ENCODE measurements at regions not wholly inside any gene's neighbourhood (a gene's known extent, or its start where the extent isn't known, plus 50 kb on each side); places are given as distances from the start of the nearest gene placed in this dataset.

DNA sequence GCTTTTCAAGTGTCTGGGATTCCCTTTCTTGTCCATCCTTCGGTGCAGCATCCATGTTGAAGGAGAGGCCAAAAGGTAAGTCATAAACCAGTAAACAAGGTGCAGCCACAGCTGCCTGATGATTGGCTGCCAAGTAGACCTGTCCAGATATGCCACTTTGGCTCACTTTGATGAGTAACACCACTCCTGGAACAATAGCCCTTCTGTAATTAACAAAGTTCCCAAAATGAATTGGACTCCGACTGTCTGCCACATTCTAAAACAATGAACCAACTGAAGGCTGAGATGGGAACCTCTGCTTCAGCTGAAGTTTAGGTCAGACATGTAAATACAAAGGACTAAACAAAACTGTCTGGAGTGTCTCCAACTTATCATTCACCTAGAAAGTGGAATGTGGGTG, 82.2 kb upstream of the LGALSL start:
- DNase-seq (ENCODE audit: low spot score) = no peak

DNA sequence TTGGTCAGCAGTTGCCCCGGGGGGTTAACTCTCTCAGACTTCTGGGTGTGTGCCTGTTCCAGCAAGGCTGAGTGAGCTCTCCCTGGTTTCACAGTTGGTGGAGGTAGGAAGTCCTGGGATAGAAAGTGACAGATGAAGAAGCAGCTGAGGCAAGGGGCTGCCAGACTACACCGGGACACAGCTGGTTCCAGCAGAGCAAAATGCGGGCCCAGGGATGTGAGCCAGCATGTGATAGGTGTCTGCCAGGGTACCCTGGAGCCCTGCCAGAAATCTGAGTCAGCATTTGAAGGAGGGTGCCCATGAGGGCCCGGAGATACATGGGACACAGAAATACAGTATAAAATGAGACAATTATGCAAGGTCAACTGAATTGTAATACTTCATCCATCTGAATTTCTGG, 79.3 kb upstream of the LGALSL start:
- DNase-seq (ENCODE audit: low spot score) = no peak

DNA sequence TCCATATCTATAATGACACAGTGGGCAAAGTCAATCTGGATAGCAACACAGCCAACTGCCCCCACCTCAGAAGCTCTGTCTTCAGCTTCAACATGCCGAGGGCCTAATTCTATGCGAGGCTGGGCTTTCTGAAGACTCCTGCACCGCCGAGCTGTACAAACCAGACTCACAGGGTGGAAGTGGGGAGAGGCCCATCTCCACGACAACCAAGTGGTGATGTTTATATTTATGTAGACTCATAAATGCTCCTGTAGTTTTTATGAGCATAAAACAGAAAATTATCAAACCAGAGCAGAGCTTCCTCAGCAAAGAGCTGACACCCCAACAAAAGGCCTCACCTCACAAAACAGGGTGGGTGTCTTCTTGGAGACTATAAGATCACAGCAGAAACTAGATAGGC, 77.0 kb upstream of the LGALSL start:
- DNase-seq (ENCODE audit: low spot score) = no peak

- DNase-seq (ENCODE audit: low spot score) = no peak
These were observed 74.8 kb upstream of the LGALSL start for GRCh38 chr2:64379186-64379585.

GRCh38 chr2:64380853-64381527, 73.0 kb upstream of the LGALSL start:
- DNase-seq (ENCODE audit: low spot score) = no peak

DNA sequence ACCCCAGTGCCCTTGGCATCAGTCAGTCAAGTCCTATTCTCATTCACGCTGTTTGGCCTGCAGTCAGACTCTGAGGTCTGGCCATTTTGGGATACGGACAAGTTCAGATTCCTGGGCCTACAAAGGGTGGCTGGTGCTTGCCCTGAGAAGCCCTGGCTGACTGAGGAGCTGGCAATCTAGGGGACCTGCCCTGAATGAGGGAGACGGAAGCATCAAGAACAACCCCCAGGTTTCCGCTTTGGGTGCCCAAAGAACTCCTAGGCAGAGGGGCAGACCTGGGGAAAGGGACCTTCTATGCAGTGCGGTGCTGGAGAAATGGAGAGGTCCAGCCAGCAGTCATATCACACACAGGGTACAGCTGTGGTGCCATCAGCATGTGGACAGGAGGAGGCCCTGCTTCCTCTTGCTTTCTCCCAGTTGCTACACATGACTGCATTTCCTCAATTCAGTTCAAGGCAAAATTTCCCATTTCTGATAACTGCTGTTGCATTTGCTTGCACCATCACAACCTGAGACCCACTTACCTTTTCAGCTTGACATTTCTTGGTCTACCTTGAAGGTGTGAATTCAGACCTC, 70.9 kb upstream of the LGALSL start:
- no peak for DNase-seq (ENCODE audit: low spot score)

DNA sequence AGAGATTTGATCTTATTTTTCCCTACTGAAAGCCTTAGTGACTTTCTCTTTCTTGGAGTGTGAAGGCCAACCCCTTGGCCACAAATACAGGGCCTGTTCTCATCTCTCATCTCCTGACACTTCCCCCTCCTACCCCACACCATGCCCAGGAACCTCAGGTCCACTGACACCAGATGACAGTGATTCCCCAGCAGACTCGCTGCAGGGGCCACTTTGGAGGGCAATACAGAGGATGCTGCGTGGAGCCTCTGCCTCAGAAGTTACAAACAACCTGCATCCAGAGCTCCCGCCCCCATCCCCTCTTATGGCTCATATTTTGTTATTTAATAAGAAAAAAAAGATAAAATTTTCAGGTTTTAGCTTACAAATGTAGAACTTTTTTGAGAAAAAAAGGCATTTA, 70.1 kb upstream of the LGALSL start:
- no peak for DNase-seq (ENCODE audit: low spot score)

GRCh38 chr2:64386676-64387075, 67.3 kb upstream of the LGALSL start:
- DNase-seq (ENCODE audit: low spot score) = no peak

GRCh38 chr2:64390586-64390985, 63.4 kb upstream of the LGALSL start:
- DNase-seq (ENCODE audit: low spot score) = no peak

GRCh38 chr2:64391424-64391823, 62.5 kb upstream of the LGALSL start:
- no peak for DNase-seq (ENCODE audit: low spot score)

- DNase-seq (ENCODE audit: low spot score) = no peak
These were observed 62.0 kb upstream of the LGALSL start for GRCh38 chr2:64391940-64392339.

DNA sequence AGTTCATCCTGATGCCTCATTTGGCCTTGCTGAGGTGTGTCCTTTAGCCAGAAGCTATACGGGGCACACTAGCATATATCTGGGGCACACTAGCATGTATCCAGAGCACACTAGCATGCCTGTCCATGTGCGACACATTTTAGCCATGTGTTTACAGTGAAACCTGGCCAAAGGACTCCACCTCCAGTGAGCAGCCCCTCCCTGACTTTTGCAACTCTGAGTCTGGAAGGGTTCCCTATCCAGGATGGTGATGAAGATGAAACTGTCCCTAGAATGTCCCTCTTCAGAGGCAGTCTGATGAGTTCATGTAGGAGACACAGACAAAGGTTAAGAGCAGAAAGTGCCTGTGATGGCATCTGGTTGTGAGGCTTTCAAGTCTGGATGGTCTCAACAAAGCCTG, 61.4 kb upstream of the LGALSL start:
- no peak for DNase-seq (ENCODE audit: low spot score)

DNA sequence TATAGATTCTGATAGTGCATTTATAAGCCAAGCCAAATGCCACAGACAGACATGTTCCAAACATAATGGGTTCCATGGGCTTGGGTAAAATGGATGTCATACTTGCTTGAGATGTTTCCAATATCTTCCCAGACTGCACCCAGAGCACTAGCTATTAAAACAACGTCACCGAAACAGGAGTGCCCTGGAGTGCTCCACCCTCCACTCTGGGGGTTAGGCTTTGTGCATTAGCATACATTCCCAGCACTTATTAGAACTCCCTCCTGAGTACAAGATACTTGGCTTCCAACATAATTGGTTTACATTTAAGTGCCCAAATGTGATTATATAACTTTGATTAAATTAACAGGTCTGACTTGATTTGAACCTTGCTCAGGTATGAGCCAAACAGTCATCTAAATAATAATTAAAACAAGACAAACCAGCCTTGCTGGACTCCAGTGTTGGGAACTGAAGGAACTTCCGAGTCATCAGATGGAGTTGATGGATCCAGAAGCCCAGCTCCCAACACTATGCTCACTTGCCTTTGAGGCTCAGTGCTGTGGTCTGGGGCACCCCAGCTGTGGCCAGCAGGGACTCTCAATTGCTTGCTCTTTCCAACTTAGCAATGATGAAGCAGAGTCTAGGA, 60.5 kb upstream of the LGALSL start:
- DNase-seq (ENCODE audit: low spot score) = no peak

DNA sequence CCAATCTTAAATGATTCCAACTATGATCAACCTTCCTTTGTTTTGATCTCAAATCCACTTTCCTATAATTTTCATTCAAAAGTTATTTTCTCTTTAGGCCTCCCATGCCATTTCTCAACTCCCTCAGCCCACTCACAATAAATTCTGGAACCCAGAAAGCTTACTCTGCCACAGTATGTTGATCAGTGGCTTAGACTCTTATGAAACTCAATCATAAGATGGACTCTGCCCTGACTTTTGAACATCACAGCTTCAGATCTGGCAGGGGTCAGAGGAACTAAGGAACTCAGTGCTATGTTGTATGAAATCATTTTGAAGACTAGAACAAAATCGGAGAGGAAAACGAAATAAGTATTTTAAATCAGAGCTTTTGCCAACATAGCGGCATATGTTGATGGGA, 59.8 kb upstream of the LGALSL start:
- no peak for DNase-seq (ENCODE audit: low spot score)

- no peak for DNase-seq (ENCODE audit: low spot score)
These were observed 58.0 kb upstream of the LGALSL start for GRCh38 chr2:64396001-64396400.

DNA sequence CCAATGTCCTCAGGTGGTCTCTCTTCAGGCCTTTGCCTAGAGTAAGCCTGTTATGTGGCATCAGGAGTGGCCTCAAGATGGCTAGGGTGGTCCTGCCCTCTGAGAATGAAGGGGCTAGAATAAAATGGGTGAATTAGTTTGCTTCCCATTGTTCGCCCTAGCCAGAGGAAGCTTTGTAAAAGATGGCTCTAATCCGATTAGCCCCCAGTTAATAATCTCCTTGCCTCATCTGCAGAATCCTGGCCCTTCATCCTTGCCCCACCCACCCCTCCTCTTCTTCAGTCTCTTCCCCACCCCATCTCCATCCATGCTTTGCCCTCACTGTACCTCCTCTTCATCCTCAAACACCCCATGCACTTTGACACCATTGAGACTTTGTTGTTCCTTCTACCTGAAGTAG, 57.4 kb upstream of the LGALSL start:
- DNase-seq (ENCODE audit: low spot score) = no peak

- no peak for DNase-seq (ENCODE audit: low spot score)
These were observed 55.3 kb upstream of the LGALSL start for GRCh38 chr2:64398516-64399129.

GRCh38 chr2:64399521-64399920, 54.4 kb upstream of the LGALSL start:
- DNase-seq (ENCODE audit: low spot score) = no peak

DNA sequence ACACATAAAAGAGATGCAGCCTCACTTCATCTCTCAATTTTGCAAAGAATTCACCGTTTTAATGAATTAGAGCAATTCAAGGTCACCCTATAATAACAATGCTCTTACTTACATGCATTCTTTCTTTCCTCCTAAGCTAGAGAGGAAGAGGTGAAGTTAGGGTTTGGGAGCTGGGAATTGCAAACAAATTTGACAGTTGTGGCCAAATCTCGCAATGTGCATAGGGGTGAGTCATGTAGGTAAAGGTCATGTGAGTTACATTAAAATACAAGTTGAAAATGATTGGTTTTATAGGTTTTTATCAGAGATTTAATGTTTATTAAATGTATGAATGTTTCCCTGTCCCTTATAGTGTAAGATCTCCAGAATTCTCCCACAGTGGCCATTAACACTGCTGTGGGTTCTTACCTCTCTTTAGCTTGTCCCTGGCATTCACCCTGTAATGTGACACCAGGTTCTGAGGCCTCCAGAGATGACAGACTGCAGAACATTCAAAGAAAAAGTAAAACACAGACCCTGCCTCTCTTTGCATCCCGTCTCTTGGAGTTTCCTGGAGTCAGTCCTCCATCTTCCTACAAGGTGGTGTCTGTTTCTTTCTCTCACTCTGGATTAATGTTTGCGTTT, 53.7 kb upstream of the LGALSL start:
- DNase-seq (ENCODE audit: low spot score) = no peak

DNA sequence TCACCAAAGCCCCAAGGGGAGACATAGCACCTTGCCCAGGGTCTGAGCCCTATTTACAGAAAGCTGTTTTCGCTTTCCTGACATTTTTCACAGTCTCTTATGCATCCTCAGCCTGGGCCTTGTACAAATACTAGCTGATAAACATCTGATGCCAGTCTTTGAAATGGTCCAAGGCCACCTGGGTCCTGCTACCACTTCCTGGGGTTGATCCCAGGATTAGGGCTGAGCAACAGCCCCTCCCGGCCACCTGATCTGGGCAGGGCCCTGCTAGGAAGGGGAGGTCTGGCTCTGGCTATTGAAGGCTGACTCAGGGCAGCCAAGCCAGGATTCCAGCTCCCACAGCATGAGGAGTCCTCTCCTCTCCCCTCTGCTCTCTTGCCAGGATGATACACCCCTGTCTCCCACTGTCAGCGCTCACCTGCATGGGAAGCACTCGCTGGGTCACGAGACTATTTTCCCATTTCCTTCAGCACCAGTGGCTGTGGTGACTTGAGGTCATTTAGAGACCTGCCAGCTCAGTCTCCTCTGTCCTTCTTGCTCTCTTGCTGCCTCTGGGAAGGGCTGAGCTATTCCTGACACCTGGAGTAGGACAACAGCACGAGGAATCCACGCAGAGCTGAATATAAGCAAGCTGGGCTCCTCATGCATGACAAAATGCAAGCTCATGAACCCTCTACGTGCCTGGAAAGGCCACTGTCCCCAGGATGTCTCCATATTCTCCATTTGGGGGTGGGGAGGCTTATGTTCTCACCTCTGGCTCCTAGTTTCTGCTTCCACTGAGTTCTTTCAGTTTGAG, 53.0 kb upstream of the LGALSL start:
- DNase-seq (ENCODE audit: low spot score) = no peak

DNA sequence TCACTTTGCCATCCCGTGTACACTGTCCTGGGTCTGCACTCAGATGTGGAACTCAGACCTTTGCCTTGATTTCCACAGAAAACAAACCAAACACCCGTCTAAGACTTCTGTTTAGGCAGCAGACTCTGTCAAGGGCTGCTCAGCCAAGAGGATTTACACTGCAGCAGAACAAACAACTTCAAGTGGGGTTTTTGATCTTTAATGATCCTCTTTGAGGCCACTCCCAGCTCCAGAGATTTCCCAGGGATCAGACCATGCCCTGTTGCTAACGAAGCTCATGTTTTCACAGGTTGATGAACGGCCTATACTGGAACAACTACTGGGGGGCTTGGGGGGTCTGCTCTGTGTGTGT, 52.5 kb upstream of the LGALSL start:
- DNase-seq (ENCODE audit: low spot score) = no peak

DNA sequence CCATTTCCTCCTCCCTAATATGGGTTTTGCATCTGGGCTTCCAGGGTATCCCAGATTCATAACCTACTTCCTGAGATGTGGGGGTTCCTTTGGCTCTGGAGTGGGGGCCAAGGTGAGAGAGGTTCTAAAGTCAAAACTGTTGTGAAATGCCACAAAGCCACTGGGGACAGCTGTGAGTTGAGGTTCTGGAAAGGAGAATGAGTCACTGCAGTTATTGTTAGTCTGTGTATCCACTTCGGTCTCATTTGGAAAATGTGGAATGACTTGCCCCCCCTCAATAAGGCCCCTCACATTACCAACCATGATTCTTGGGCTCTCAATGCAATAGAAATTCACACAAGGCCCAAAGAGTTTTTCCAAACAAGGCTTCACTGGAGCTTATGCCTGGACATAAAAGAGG, 51.1 kb upstream of the LGALSL start:
- DNase-seq (ENCODE audit: low spot score) = no peak

Data from CD4-positive, alpha-beta T cell treated with Interleukin-2 at 100 ng/mL for 4 hours (primary cell).